ENCODE measurements at regions not wholly inside any gene's neighbourhood (a gene's known extent, or its start where the extent isn't known, plus 50 kb on each side); places are given as distances from the start of the nearest gene placed in this dataset.
A peak's percentile ranks its signal among the peaks of the same experiment; 100 is the strongest.
"Not testable (repeated sequence)": the region's sequence is repeated elsewhere in the genome, so short reads cannot be mapped to it uniquely, and the experiment has no call there.

DNA sequence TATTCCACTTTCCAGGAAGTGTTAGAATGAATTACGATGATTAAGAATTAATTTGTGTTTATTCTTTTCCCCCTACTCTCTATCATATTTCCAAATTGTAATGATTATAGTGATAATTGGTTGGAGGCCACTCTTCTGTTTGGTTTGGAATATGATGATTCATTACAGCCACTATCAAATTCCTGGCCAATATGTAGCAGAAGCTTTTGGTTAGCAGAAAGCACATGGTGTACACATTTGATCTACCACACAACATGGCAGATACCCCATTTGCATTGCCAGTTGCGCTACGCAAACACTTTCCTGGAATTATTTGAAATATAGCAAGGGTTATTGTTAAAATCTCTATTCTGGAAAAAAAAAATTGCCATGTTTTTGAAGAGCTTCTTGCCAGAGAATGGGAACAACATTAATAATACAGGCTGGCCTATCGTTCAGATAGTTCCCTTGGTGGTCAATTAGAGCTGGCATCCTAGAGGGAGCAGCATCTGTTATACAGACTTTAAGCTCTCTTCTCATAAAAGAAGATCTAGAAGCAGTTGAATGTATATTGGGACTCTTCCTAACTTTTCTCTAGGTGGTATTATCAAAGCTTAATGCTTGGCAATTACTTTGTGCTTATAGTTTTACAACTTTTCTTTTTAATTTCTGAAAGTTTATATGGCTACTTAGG lies 455.0 kb upstream of the ACTBL2 start:
- DNase-seq (ENCODE audit: low spot score in 2 of 2) (no peak), ATAC-seq (no peak)
- no peak overlapping the region for H3K27ac Mint-ChIP-seq
- peaks cover 0 to 4% of the 10 kb centered on the region in 2 donors for H3K9me3 Mint-ChIP-seq
- no peaks in the 10 kb centered on the region for H3K36me3 Mint-ChIP-seq

DNA sequence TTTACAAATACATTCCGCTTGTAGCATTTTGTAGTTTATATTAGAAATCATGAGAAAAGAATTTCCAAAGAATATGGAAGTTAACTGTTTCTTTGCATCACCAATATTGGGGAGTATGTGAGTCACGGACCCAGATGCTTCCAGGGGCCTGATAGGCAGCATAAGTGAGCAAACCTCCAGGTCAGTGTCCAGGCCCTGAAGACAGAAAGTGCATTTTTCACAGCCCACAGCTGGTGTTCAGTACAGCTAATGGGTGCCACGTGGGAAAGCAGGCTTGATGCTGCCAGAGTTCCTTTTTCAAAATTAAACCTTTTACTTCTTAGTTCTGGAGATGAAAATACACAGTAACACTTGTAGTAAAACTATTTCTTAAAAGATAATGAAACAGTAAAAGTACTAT lies 454.4 kb upstream of the ACTBL2 start:
- DNase-seq (ENCODE audit: low spot score in 2 of 2) (no peak), ATAC-seq (no peak)
- peaks cover 0 to 4% of the 10 kb centered on the region in 2 donors for H3K9me3 Mint-ChIP-seq
- no peak overlapping the region for H3K27ac Mint-ChIP-seq
- no peaks in the 10 kb centered on the region for H3K36me3 Mint-ChIP-seq

DNA sequence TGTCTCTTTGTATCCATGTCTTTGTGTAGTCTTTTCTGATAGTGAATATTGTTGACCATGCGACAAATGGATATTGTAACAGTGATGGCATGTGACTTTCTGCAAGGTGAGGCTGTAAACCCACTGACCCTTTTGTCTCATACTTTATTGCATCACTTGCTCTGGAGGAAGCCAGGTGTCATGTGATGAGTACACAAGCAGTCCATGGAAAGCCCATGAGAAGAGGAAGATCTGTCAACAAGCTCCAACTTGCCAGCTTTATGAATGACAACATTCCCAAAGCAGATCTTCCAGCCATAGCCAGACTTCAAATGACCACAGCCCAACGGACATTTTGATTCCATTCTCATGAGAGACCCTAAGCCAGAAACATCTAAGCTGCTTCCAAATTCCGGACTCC lies 450.1 kb upstream of the ACTBL2 start:
- H3K36me3 Mint-ChIP-seq, result no peaks in the 10 kb centered on the region
- H3K27ac Mint-ChIP-seq, result no peak overlapping the region
- ATAC-seq (no peak), DNase-seq (ENCODE audit: low spot score in 2 of 2) (no peak)
- H3K9me3 Mint-ChIP-seq, result no peaks in the 10 kb centered on the region

DNA sequence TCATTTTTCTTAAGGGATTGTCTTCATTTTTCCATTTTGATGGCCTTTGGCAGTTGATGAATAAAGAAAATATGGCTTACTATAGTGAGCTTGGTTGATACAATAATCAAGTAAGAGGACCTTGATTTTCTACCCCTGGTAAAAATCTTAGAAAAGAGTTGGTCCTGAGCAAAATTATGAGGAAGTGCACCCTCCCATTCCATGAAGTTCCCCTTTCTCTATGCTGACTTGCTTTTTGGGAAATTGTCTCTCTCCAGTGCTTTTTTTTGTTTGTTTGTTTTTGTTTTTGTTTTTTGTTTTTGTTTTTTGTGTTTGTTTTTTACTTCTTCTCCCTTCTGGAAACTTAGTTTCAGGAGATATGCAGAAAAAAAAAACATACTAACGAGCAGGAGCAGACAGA lies 449.2 kb upstream of the ACTBL2 start:
- no peak overlapping the region for H3K27ac Mint-ChIP-seq

DNA sequence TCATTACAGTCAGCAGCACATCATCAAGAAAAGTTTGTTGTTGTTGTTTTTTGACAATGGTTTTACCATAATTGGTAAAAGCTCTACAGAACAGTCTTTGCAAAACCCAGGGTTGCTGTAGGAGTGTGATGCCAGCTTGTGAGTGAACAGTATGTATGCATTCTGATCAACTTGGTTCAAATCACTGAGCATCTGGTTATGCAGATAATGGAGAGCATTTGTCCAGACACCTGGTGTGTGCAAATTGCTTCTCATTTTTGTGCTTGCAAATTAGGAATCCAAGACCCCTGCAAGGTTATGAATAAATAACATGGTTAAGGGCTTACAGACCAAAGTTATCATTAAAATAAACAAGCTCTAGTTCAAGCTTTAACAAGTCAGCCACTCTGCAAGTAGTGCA lies 448.7 kb upstream of the ACTBL2 start:
- Mint-ChIP-seq H3K36me3 (no peaks in the 10 kb centered on the region), H3K9me3 (no peaks in the 10 kb centered on the region), H3K27ac (no peak overlapping the region)
- ATAC-seq, result no peak
- no peak for DNase-seq (ENCODE audit: low spot score in 2 of 2)

More for the DNA sequence above, 449.2 kb upstream of the ACTBL2 start:
- Mint-ChIP-seq H3K36me3 (no peaks in the 10 kb centered on the region), H3K9me3 (no peaks in the 10 kb centered on the region)
- ATAC-seq (no peak), DNase-seq (ENCODE audit: low spot score in 2 of 2) (no peak)

DNA sequence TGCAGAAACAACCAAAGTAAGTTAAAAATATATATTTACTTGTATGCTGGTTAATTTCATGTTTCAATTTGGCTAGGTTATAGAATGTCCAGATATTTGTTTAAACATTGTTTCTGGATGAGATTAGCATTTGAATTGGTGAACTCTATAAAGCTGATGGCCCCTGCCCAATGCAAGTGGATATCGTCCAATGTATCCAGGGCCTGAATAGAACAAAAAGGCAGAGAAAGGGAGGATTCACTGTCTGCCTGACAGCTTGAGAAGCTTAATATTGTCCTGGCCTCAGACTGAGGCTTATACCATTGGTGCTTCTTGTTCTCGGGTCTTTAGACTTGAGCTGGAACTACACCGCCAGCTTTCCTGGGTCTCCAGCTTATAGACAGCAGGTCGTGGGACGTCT lies 446.7 kb upstream of the ACTBL2 start:
- DNase-seq (ENCODE audit: low spot score in 2 of 2) (no peak), ATAC-seq (no peak)
- H3K27ac Mint-ChIP-seq, result no peak overlapping the region
- peaks cover 6 to 8% of the 10 kb centered on the region in 2 donors for H3K9me3 Mint-ChIP-seq
- H3K36me3 Mint-ChIP-seq, result peaks cover 0 to 6% of the 10 kb centered on the region in 2 donors

DNA sequence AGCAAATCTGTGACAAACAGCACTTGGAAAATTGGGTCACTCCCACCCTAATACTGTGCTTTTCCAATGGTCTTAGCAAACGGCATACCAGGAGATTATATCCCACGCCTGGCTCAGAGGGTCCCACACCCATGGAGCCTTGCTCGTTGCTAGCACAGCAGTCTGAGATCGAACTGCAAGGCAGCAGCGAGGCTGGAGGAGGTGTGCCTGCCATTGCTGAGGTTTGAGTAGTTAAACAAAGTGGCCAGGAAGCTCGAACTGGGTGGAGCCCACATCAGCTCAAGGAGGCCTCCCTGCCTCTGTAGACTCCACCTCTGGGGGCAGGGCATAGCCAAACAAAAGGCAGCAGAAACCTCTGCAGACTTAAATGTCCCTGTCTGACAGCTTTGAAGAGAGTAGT lies 440.5 kb upstream of the ACTBL2 start:
- H3K27ac Mint-ChIP-seq; DNase-seq (ENCODE audit: low spot score in 2 of 2); ATAC-seq; H3K9me3 Mint-ChIP-seq: not testable (repeated sequence)
- peaks cover 0 to 14% of the 10 kb centered on the region in 2 donors for H3K36me3 Mint-ChIP-seq

DNA sequence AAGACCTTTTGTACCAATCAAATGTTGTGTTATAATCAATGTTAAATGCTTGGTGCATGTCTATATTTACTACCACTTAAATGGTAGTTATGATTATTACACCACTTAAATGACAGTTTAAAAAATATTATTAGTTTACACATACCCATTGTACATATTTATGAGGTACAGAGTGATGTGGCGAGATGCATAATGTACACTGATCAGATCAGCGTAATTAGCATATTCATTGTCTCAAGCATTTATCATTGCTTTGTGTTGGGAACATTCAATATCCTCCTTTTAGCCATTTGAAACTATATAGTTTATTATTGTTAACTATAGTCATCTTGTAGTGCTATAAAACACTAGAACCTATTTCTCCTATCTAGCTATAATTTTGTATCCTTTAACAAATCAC lies 434.4 kb upstream of the ACTBL2 start:
- Mint-ChIP-seq H3K36me3 (no peaks in the 10 kb centered on the region), H3K9me3 (no peaks in the 10 kb centered on the region), H3K27ac (no peak overlapping the region)
- no peak for ATAC-seq
- no peak for DNase-seq (ENCODE audit: low spot score in 2 of 2)

DNA sequence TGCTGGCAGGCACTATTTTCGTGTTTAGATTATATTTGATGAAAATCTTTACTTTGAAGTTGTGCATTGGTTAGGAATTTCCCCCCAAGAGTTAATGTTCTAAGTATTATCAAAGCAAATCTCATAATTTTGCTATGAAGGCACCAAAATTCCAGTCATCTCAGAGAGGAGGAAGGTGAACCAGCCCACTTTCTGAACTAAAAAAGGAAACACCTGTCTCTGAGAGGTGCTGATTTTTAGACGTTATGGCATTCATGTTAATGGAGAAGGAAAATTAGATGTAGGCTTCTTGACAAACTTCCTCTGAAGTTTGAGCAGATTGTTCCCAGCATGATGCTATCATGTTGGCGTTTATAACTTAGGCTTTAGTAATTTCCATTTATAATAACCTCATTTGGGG lies 432.9 kb upstream of the ACTBL2 start:
- no peak for DNase-seq (ENCODE audit: low spot score in 2 of 2)
- H3K27ac Mint-ChIP-seq, result no peak overlapping the region
- no peaks in the 10 kb centered on the region for H3K9me3 Mint-ChIP-seq
- no peaks in the 10 kb centered on the region for H3K36me3 Mint-ChIP-seq
- ATAC-seq, result no peak

DNA sequence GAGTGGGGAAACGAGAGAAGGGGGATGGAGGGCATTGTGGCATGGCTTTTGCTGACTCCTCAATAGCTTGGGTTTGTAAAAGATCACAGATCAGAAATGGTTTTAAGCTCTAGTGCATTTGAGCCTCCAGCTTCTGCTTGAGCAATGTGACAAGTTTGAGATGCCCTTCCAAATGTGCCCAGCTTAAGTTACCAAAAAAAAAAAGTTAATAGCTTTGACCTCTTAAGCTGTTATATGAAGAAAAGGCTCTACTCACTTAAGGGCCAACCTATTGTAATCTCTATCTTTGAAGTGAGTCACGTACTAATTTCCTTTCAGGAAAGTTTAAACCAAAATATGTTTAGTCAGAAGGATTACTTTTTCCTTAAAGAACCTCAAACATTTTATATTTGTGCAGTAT lies 428.8 kb upstream of the ACTBL2 start:
- DNase-seq (ENCODE audit: low spot score in 2 of 2) (no peak), ATAC-seq (no peak)
- Mint-ChIP-seq H3K36me3 (no peaks in the 10 kb centered on the region), H3K27ac (no peak overlapping the region), H3K9me3 (no peaks in the 10 kb centered on the region)

DNA sequence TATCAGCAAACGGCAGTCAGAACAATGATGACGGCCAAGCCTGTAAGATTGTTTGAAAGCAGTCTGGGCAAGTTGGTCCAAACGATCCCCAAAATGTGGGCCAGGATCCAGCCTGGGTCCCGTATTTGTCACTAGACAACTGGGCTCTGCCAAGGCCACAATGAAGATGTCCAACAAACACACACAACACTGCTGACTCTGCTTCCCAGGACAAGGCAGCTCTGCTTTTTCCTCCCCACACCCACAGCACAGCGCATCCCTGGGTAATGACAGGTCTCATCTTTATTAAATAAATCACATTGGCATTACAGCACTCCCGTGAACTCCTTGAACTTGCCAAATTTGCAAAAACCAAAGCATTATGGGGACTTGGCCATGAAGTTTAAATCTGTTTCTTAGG lies 424.1 kb upstream of the ACTBL2 start:
- no peak for DNase-seq (ENCODE audit: low spot score in 2 of 2)
- Mint-ChIP-seq H3K9me3 (no peaks in the 10 kb centered on the region), H3K27ac (no peak overlapping the region), H3K36me3 (no peaks in the 10 kb centered on the region)
- no peak for ATAC-seq

DNA sequence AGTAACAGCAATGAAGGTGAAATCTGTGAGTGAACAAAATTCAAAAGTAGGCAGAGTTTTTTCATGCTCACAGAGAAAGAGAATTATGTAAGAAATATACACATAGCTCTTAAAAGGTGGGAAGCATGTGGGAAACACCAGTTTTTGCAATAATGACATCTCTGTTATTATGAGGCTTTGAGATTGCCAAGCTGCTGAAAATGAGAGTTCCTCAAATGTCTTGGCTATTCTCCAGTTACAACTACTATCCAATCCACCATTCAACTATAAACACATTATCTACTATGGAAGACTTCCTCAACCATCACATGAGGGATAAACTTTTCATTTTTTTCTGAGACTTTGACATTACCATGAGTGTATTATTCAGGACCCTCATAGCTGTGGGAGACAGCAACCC lies 420.8 kb upstream of the ACTBL2 start:
- H3K27ac Mint-ChIP-seq, result no peak overlapping the region
- no peaks in the 10 kb centered on the region for H3K36me3 Mint-ChIP-seq
- ATAC-seq, result no peak
- H3K9me3 Mint-ChIP-seq, result no peaks in the 10 kb centered on the region
- DNase-seq (ENCODE audit: low spot score in 2 of 2), result no peak

DNA sequence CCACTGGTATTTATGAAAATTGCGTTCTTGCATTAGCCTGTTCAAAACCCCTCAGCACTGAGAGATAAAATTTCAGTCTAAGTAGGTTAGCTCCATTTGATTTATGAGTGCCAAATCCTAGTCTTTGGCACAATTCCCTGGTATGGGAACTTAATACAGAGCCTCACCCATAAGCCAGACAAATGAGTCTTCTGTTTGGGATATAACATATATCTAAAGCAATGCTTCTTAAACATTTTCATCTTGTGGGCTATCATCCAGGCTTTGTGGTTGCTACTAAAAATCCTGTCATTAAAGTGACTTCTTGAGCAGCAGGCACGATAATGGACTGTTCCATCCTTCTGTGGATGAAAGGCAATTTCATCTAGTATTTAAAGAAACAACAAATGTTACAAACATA lies 419.5 kb upstream of the ACTBL2 start:
- Mint-ChIP-seq H3K36me3 (no peaks in the 10 kb centered on the region), H3K27ac (no peak overlapping the region), H3K9me3 (no peaks in the 10 kb centered on the region)
- DNase-seq (ENCODE audit: low spot score in 2 of 2) (no peak), ATAC-seq (no peak)

DNA sequence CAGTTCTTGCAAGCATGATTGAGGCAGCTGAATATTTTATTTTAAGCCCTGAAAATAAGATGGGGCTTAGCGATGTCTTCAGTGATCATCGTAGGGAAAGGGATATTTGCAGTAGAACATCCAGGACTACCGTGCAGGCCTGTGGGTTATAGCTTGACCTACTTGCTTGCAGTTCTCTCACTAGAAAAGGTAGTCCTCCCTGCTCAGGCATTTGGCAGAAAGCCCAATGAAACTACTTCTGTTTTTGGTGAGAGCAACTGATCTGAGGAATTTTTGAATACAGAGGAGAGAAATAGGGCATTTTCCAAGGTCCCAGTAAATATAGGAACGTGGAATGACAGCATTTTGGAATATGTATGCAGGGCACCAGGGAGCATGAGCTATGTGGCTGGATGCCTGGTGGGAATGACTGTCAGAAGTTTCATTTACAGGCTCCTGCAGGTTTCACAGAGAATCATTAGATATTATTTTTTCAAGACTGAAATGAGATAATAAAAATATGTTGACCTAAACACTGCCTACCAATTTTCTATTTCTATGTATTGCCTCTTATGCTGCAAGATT lies 417.9 kb upstream of the ACTBL2 start:
- Mint-ChIP-seq H3K36me3 (no peaks in the 10 kb centered on the region), H3K9me3 (no peaks in the 10 kb centered on the region), H3K27ac (no peak overlapping the region)
- ATAC-seq (no peak), DNase-seq (ENCODE audit: low spot score in 2 of 2) (no peak)

DNA sequence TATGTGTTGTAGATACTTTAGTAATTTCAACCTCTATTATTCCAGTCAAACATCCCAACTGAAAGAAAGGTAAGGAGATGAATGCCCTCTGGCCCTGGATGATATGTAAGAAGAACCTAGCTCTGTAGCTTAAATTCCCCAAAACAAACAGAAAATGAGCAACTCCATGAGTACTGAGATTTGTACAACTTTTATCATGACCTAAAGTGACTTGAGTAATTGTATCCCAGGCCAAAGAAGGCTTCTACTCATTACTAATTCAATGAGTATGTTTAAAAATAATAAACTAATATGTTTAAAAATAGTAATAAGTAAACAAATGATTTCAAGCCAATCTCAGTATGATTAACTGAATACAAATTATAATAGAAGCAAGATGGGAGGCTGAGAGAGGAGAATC lies 414.0 kb upstream of the ACTBL2 start:
- ATAC-seq (no peak), DNase-seq (ENCODE audit: low spot score in 2 of 2) (no peak)
- Mint-ChIP-seq H3K9me3 (no peaks in the 10 kb centered on the region), H3K36me3 (no peaks in the 10 kb centered on the region), H3K27ac (no peak overlapping the region)

DNA sequence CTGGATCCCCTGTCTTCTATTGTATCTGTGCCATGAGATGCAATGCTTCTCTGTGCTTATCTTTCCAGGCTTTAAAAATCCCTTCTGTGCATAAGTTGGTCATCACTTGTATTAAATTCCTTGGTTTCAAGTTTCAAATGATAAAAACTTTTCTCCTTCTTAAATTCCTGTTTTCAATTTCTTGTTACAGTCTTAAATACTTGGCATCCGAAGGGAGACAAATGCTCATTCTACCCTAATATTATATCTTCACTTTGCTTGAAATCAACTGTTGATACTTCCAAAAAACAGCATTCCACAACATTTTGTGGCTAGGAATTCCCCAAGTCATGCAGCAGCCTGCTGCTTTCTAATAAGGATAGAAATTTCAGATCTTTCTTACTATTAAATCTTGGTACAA lies 413.2 kb upstream of the ACTBL2 start:
- DNase-seq (ENCODE audit: low spot score in 2 of 2), result no peak
- no peaks in the 10 kb centered on the region for H3K36me3 Mint-ChIP-seq
- no peak for ATAC-seq
- no peaks in the 10 kb centered on the region for H3K9me3 Mint-ChIP-seq
- no peak overlapping the region for H3K27ac Mint-ChIP-seq

DNA sequence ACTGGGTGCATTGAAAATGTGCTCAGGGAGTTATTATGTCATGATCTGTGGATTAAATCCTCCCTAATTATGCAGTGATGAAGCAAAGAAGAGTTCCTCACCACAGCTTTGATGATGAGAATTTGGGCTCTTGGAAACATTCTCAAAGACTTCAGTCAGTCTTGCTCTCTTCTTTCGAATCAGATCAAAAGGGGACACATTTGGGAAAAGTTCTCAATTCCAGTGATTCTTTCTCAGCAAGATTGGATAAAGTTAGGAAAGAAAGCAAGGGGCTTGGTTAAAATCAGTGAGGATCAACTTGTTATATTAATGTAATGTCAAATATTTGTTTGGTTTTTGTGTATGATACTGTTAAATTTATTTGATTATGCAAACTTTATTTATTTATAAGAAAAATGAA lies 411.3 kb upstream of the ACTBL2 start:
- H3K27ac Mint-ChIP-seq, result peak overlapping the region in 1 of 2 donors; percentile 27
- DNase-seq (ENCODE audit: low spot score in 2 of 2), result no peak
- H3K36me3 Mint-ChIP-seq, result no peaks in the 10 kb centered on the region
- ATAC-seq, result no peak
- H3K9me3 Mint-ChIP-seq, result no peaks in the 10 kb centered on the region

DNA sequence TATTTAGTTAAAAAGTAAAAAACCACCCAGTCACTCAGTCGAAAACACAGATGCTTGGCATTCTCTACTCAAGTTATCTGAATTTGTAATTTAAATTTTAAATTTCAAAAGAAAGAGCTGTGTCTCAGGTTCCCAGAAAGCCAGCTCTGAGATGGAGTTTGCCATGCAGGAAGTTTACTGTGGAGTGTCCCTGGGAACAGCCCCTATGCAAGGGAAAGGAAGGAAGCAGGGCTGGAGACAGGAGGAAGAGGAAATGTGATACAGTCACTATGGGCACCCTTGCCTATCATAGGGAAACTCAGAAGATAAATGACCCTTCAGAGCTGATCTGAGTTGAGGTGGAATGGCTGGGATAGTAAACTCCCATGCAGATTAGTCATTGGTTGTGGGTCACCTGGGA lies 408.8 kb upstream of the ACTBL2 start:
- DNase-seq (ENCODE audit: low spot score in 2 of 2) (no peak), ATAC-seq (no peak)
- H3K9me3 Mint-ChIP-seq, result no peaks in the 10 kb centered on the region
- no peaks in the 10 kb centered on the region for H3K36me3 Mint-ChIP-seq
- H3K27ac Mint-ChIP-seq, result no peak overlapping the region
